NCI-H82 treated with DMSO at 0.1 percent for 48 hours (cell line): ENCODE measurements at regions not wholly inside any gene's neighbourhood (a gene's known extent, or its start where the extent isn't known, plus 50 kb on each side); places are given as distances from the start of the nearest gene placed in this dataset.

Experiments
- DNase-seq: peaks from one replicate; lab custom pipeline; 2025; ENCODE audit not compliant: unreplicated experiment; lab: John Stamatoyannopoulos, UW

- DNase-seq = no peak
Observed at GRCh38 chr20:41952166-41952565, 334.0 kb upstream of the CHD6 start.

- DNase-seq = no peak
Observed at GRCh38 chr20:41951615-41952014, 333.4 kb upstream of the CHD6 start.

- no peak for DNase-seq
Observed at GRCh38 chr20:41939659-41940058, 321.5 kb upstream of the CHD6 start.

DNA sequence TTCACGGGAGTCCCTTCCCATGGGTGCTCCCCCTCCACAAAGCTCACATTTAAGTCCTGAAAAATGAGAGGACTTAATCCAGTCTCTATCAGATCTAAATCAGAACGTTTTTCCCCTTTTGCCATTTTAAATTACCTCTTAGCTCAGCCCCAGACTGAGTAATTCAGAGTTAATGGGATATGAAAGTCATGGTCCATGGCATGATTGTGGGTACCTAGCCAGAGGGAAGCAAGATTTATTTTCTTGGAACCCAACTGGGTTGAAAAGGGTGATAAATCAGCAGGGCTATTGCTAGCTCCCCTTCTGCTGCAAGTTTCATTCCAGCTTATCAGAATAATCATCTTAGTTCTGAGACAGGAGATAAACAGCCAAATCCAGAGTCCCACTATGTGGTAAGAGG is 320.2 kb upstream of the CHD6 start:
- DNase-seq = peak; percentile 87

GRCh38 chr20:41935259-41935791 is 317.1 kb upstream of the CHD6 start:
- no peak for DNase-seq

- no peak for DNase-seq
Observed at GRCh38 chr20:41932431-41932830, 314.3 kb upstream of the CHD6 start.

GRCh38 chr20:41927655-41928054 is 309.5 kb upstream of the CHD6 start:
- no peak for DNase-seq

GRCh38 chr20:41927189-41927588 is 309.0 kb upstream of the CHD6 start:
- no peak for DNase-seq

- DNase-seq = no peak
Observed at GRCh38 chr20:41925476-41925875, 307.3 kb upstream of the CHD6 start.

GRCh38 chr20:41923624-41924023 is 305.4 kb upstream of the CHD6 start:
- no peak for DNase-seq

- no peak for DNase-seq
Observed at GRCh38 chr20:41913146-41913545, 295.0 kb upstream of the CHD6 start.

DNA sequence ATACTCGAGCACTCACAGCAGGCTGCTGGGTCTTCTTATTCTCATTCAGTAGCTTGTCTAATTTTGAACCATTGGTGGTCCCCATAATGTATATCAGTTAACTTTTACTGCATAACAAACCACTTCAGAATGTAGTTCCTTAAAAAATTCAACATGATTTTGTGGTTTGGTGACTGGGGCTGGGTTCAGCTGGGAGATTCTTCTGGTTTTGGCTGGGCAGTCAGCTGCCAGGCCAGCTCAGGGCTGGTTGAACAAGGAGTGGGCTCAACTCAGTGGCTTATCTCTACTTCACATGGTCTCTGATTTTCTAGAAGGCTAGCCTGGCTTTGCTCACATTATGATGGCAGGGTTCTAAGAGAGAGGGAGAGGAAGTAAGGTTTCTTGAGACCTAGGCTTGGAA is 292.4 kb upstream of the CHD6 start:
- DNase-seq = no peak

GRCh38 chr20:41905199-41905598 is 287.0 kb upstream of the CHD6 start:
- peak; percentile 96 for DNase-seq

DNA sequence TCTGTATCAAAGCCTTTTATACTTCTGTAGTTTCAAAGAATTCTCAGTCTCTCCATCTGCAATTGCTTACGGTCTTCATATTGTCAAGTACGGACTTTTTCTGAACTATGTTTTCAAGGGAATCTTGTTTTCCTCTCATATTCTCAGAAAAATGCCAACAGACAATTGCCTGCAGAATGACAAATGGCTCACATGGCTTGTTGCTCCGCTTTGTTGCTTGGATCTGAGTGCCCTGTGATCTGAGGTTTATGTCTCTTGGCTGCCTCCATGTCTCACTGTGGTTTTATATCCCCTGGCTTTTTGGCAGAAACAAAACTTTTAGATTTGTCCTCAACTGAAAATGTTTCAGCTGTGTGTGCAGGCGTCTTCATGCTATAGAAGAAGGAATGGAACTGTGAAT is 285.4 kb upstream of the CHD6 start:
- no peak for DNase-seq

DNA sequence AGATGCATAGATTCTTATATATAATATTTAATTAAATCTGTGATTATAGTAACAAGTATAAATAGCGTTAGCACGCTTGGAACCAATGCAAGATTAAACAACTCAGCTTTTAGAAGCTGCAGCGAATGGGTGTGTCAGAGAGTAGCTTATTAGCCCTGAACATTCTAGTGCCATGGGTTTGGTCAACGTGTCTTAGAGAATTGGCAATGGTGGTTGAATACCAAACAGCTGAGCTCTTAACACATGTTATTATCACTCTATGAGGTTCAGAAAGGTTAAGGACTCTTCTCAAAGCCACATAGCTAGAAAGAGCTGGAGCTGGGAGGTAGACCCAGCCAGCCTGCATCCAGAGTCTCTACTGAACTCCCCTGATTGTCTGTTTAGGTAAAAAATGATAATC is 284.2 kb upstream of the CHD6 start:
- no peak for DNase-seq

GRCh38 chr20:41900201-41900691 is 282.1 kb upstream of the CHD6 start:
- no peak for DNase-seq

- DNase-seq = no peak
Observed at GRCh38 chr20:41897708-41898107, 279.5 kb upstream of the CHD6 start.

GRCh38 chr20:41895241-41896032 is 277.3 kb upstream of the CHD6 start:
- no peak for DNase-seq

GRCh38 chr20:41894255-41894963 is 276.2 kb upstream of the CHD6 start:
- no peak for DNase-seq

DNA sequence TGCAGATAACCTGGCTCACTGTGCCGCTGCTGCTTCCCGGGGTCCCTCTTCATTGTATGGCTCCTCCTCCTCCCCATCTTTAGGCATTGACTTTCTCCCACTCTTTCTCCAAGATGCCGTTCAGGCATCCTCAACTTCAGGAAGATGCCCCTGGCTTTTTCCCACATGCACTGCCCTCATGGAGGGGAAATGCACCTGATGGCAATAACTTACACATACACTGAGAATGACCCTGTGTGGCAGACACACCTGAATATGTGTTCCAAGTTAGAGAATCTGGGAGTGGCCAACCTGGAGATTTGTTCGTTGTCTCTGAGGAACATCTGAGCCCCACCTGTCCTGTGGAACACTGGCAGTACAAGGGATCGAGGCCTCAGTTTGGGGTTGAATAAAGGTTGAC is 273.9 kb upstream of the CHD6 start:
- DNase-seq = no peak

- peak; percentile 92 for DNase-seq
Observed at GRCh38 chr20:41889844-41890224, 271.7 kb upstream of the CHD6 start.
